Endothelial cell of umbilical vein (primary cell): ENCODE measurements at regions not wholly inside any gene's neighbourhood (a gene's known extent, or its start where the extent isn't known, plus 50 kb on each side); places are given as distances from the start of the nearest gene placed in this dataset.

Experiments used
- BruUV-seq: library from RNA; stranded (reverse); fragments of 400-500 nt; replicated peaks from 2 replicates; lab custom pipeline; 2021; lab: Mats Ljungman, UMichigan
- CTCF ChIA-PET: fragments of 300-600, 350-600 bp; sonication (Branson Sonifier 250); formaldehyde crosslinking; loops from one replicate; lab custom pipeline; 2021; ENCODE audit warnings: antibody characterized with exemption, inconsistent platforms; lab: Charles Lee
- POLR2A ChIA-PET: fragments of 300-600, 350-600 bp; sonication (Branson Sonifier 250); formaldehyde crosslinking; loops from one replicate; lab custom pipeline; 2021; ENCODE audit warnings: antibody characterized with exemption, inconsistent platforms; lab: Charles Lee
- DNase-seq: peaks from one replicate; pipeline ENCODE4 v3.0.0-alpha.2; 2011; ENCODE audit warnings: low read depth, low spot score
- FAIRE-seq: peaks from 2 replicates; lab custom pipeline; 2011; peaks lifted over from hg19 to GRCh38; lab: Jason Lieb, UNC
- H2AFZ ChIP-seq: 2 replicates; pipeline ENCODE4 v1.6.0; 2012; ENCODE audit warnings: low read depth, low read length, control low read depth, inconsistent platforms
- H3K27ac ChIP-seq: 2 replicates; pipeline ENCODE4 v1.5.1; 2011; ENCODE audit warnings: low read depth, mild to moderate bottlenecking, control low read depth, low read length, moderate library complexity; ENCODE audit not compliant: insufficient read depth
- H3K27me3 ChIP-seq, 2 experiments: 2 replicates each; pipeline versions ENCODE4 v1.6.0 to v1.6.1; 2011; ENCODE audit warnings: low read length in 2 of 2, mixed read lengths in 1 of 2; ENCODE audit not compliant: control insufficient read depth in 2 of 2, insufficient read depth in 2 of 2
- H3K36me3 ChIP-seq, 2 experiments: 2 replicates in 1 of 2; 3 replicates in 1 of 2; pipeline ENCODE4 v1.5.1; 2011; ENCODE audit warnings: low read length in 2 of 2, mild to moderate bottlenecking in 1 of 2, moderate library complexity in 1 of 2; ENCODE audit not compliant: control insufficient read depth in 2 of 2, insufficient read depth in 2 of 2; ENCODE audit errors: extremely low read depth in 1 of 2
- H3K4me1 ChIP-seq: 3 replicates; pipeline ENCODE4 v1.5.1; 2011; ENCODE audit warnings: mild to moderate bottlenecking, low read length; ENCODE audit not compliant: control insufficient read depth, insufficient read depth; ENCODE audit errors: extremely low read depth
- H3K4me2 ChIP-seq: 2 replicates; pipeline ENCODE4 v1.6.1; 2011; ENCODE audit warnings: low read length, control low read depth, mixed read lengths; ENCODE audit not compliant: insufficient read depth
- H3K4me3 ChIP-seq, 3 experiments: fragments of 200-600 bp in 1 of 3; sonication (generic), shearing (Covaris generic) in 1 of 3; replicated peaks in 1 of 3; 2 replicates each; pipeline ENCODE4 v1.5.1; 2011 to 2016; ENCODE audit warnings: control low read depth in 3 of 3, low read length in 3 of 3, mild to moderate bottlenecking in 2 of 3, inconsistent platforms in 1 of 3, low read depth in 1 of 3, moderate library complexity in 1 of 3; ENCODE audit not compliant: insufficient read depth in 1 of 3
- H3K79me2 ChIP-seq: 2 replicates; pipeline ENCODE4 v1.6.0; 2012; ENCODE audit warnings: low read length, inconsistent platforms; ENCODE audit not compliant: control insufficient read depth, insufficient read depth
- H3K9ac ChIP-seq: replicated peaks from 2 replicates; pipeline ENCODE3; 2011; ENCODE audit warnings: low read length, control low read depth; ENCODE audit not compliant: insufficient read depth; ENCODE audit errors: extremely low read depth
- H3K9me1 ChIP-seq: replicated peaks from 3 replicates; pipeline ENCODE4 v1.6.0; 2011; ENCODE audit warnings: mild to moderate bottlenecking, low read length; ENCODE audit not compliant: control insufficient read depth, insufficient read depth; ENCODE audit errors: extremely low read depth
- H3K9me3 ChIP-seq: replicated peaks from 2 replicates; pipeline ENCODE4 v1.5.1; 2012; ENCODE audit warnings: low read length, inconsistent platforms; ENCODE audit not compliant: control insufficient read depth, insufficient read depth
- H4K20me1 ChIP-seq: replicated peaks from 2 replicates; pipeline ENCODE3; 2011; ENCODE audit warnings: mild to moderate bottlenecking, low read length; ENCODE audit not compliant: control insufficient read depth, insufficient read depth; ENCODE audit errors: extremely low read depth
- EZH2 ChIP-seq: IDR thresholded peaks from 2 replicates; pipeline ENCODE4 v1.6.1; 2012; ENCODE audit warnings: borderline replicate concordance, low read depth, mild to moderate bottlenecking, moderate library complexity, low read length, inconsistent platforms; ENCODE audit not compliant: severe bottlenecking
- FOS ChIP-seq: IDR thresholded peaks from 2 replicates; pipeline ENCODE4 v1.6.1; 2011; ENCODE audit warnings: mild to moderate bottlenecking, low read length, moderate library complexity, borderline replicate concordance; ENCODE audit not compliant: insufficient read depth
- JUN ChIP-seq: IDR thresholded peaks from 2 replicates; pipeline ENCODE4 v1.6.1; 2011; ENCODE audit warnings: borderline replicate concordance, low read depth; ENCODE audit not compliant: insufficient read length, insufficient read depth
- MYC ChIP-seq: IDR thresholded peaks from one replicate; pipeline ENCODE4 v1.6.1; 2011; ENCODE audit warnings: mild to moderate bottlenecking, low read depth, low read length
- POLR2A ChIP-seq: IDR thresholded peaks from 2 replicates; pipeline ENCODE4 v1.6.1; 2012; ENCODE audit warnings: low read depth, mild to moderate bottlenecking, control low read depth, low read length
- POLR2AphosphoS5 ChIP-seq: IDR thresholded peaks from 2 replicates; pipeline ENCODE4 v1.6.1; 2012; ENCODE audit warnings: low read depth, mild to moderate bottlenecking, control low read depth, low read length, moderate library complexity; ENCODE audit not compliant: insufficient read depth
- dilution Hi-C: fragments of 300-500 bp; cut with MboI; formaldehyde crosslinking; loops from one replicate; pipeline ENCODE4 v1.15.0; 2019; ENCODE audit warnings: low sequenced_read_pairs; ENCODE audit not compliant: extremely low pct_ligation_motif_present
- intact Hi-C: fragments of 100-400 bp; cut with micrococcal nuclease; formaldehyde crosslinking; loops from one replicate; pipeline ENCODE4 v1.10.0; 2022

DNA sequence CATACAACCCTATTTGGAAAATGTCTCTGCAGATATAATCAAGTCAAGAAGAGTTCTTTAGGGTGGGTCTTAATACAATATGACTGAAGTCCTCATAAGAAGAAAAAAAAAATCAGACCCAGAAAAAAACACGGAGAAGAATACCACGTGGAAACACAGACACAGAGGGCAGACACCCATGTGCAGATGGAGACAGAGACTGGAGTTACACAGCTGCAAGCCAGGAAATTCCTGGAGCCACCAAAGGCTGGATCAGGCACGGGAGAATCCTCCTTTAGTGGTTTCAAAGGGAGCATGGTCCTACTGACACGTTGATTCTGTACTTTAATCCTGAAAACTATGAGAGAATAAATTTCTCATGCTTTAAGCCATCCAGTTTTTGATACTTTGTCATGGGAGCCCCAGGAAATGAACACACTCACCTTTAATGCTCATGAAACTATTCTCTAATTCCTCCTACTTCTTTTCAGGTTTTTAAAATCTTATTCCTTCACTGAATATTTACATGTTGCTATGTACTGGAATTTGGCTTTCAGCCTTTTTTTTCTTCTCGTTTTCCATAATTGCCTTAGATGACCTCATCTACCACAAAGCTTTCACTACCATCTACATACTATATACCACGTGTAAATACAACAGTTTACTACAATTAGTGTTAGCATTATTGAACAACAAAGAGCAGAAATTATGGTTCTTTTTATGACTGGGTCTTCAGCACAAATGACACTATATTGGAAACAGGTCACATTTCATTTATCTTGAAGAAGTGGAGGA lies 529.1 kb downstream of the IRS1 start:
- intact Hi-C loops, result no loop called here

DNA sequence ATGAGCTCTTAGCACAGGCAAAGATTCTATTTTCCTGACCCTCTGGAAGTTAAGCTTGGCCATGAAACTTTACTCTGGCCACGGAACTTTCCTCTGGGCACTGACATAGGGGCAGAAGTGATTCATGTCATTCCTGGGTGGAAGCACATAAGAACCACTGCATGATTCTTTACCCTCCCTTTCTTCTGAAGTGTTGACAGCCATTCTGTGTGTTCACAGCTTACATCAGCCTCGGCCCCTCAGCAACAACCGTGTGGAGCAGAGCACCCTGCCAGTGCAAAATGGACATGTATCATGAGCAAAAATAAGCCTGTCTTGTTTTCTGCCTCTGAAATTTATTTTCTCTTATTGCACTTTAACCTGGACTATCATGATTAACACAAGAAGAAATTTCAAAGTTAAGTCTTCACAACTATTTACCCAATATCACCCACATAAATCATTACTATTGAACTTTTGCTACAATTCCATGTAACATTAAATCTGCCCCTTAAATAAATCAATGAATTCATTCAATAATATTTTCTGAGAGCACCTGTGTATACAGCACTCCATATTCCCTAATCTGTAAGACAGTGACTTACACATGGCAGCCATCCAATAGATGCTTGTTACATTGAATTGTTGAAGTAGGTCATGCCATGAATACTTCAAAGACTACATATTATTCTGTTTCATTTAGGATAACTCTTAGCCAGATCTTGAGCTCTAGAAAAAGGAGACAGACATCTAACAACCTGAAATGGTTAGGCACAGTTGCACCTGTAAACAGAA lies 531.9 kb downstream of the IRS1 start:
- BruUV-seq, result no TSS peak
- H3K79me2 ChIP-seq, result no peaks in the 10 kb centered on the region
- dilution Hi-C loops, result no loop called here

More for the DNA sequence above, 529.1 kb downstream of the IRS1 start:
- dilution Hi-C loops, result no loop called here
- H3K9ac ChIP-seq, result no peak overlapping the region
- no peak for FAIRE-seq
- H3K4me2 ChIP-seq, result no peak overlapping the region
- no peaks in the 10 kb centered on the region for H3K9me3 ChIP-seq
- BruUV-seq, result no TSS peak
- H3K9me1 ChIP-seq, result no peaks in the 10 kb centered on the region
- ChIA-PET POLR2A (no interaction called here), CTCF (no interaction called here)
- no peak overlapping the region for H3K27ac ChIP-seq
- no peak for DNase-seq
- no peak for TF ChIP-seq JUN
- TF ChIP-seq POLR2A, result no peak
- no peaks in the 10 kb centered on the region for H3K36me3 ChIP-seq
- no peaks in the 10 kb centered on the region for H3K79me2 ChIP-seq
- no peaks in the 10 kb centered on the region for H4K20me1 ChIP-seq
- no peaks in the 10 kb centered on the region for H3K27me3 ChIP-seq
- H3K4me1 ChIP-seq, result no peaks in the 10 kb centered on the region
- H3K4me3 ChIP-seq, result no peak overlapping the region
- no peak overlapping the region for H2AFZ ChIP-seq

More for the DNA sequence above, 531.9 kb downstream of the IRS1 start:
- no peaks in the 10 kb centered on the region for H3K36me3 ChIP-seq
- no peaks in the 10 kb centered on the region for H3K9me1 ChIP-seq
- H3K9me3 ChIP-seq, result no peaks in the 10 kb centered on the region
- FAIRE-seq (no peak), DNase-seq (no peak)
- no peak for TF ChIP-seq POLR2A
- no peak for TF ChIP-seq FOS
- TF ChIP-seq JUN, result no peak
- no peak for TF ChIP-seq EZH2
- no peak for TF ChIP-seq POLR2AphosphoS5
- no peak for TF ChIP-seq MYC
- H2AFZ ChIP-seq, result no peak overlapping the region
- H3K4me1 ChIP-seq, result no peaks in the 10 kb centered on the region
- ChIA-PET CTCF (no interaction called here), POLR2A (no interaction called here)
- no peaks in the 10 kb centered on the region for H4K20me1 ChIP-seq
- H3K27ac ChIP-seq, result no peak overlapping the region
- no peak overlapping the region for H3K4me3 ChIP-seq
- no peak overlapping the region for H3K9ac ChIP-seq
- no peaks in the 10 kb centered on the region for H3K27me3 ChIP-seq
- intact Hi-C loops, result no loop called here
- H3K4me2 ChIP-seq, result no peak overlapping the region
